RWPE2 (cell line): ENCODE measurements at regions not wholly inside any gene's neighbourhood (a gene's known extent, or its start where the extent isn't known, plus 50 kb on each side); places are given as distances from the start of the nearest gene placed in this dataset.
"Not testable (repeated sequence)": the region's sequence is repeated elsewhere in the genome, so short reads cannot be mapped to it uniquely, and the experiment has no call there.

ENCODE experiments used
- ATAC-seq: fragments of 200-7000 bp; cut with Tn5 transposase; 3 replicates; pipeline ENCODE4 v1.9.1; 2021; ENCODE audit warnings: low read depth
- DNase-seq: peaks from one replicate; pipeline ENCODE4 v3.0.0-alpha.2; 2020; ENCODE audit warnings: low spot score
- H3K27ac ChIP-seq: fragments of 450-650 bp; 2 replicates; pipeline ENCODE4 v1.5.1; 2017; ENCODE audit warnings: mild to moderate bottlenecking; ENCODE audit not compliant: poor library complexity, severe bottlenecking
- H3K27me3 ChIP-seq: fragments of 250-450 bp; sonication (Bioruptor Pico); 2 replicates; pipeline ENCODE4 v1.5.1; 2021; ENCODE audit warnings: mild to moderate bottlenecking, moderate library complexity; ENCODE audit not compliant: insufficient read depth, poor library complexity, severe bottlenecking
- H3K36me3 ChIP-seq: fragments of 250-450 bp; sonication (Bioruptor Pico); 2 replicates; pipeline ENCODE4 v1.5.1; 2020; ENCODE audit warnings: low read depth, mild to moderate bottlenecking, moderate library complexity
- H3K4me1 ChIP-seq: fragments of 250-450 bp; sonication (Bioruptor Pico); 2 replicates; pipeline ENCODE4 v1.5.1; 2021; ENCODE audit warnings: mild to moderate bottlenecking, moderate library complexity; ENCODE audit not compliant: insufficient read depth, poor library complexity, severe bottlenecking
- H3K4me3 ChIP-seq: fragments of 250-450 bp; sonication (Bioruptor Pico); 2 replicates; pipeline ENCODE4 v1.5.1; 2021; ENCODE audit warnings: mild to moderate bottlenecking, moderate library complexity; ENCODE audit not compliant: severe bottlenecking
- H3K9me3 ChIP-seq: fragments of 250-450 bp; sonication (Bioruptor Pico); 2 replicates; pipeline ENCODE4 v1.5.1; 2021; ENCODE audit warnings: mild to moderate bottlenecking, moderate library complexity; ENCODE audit not compliant: severe bottlenecking
- TF ChIP-seq, protein P1 (sequence below): fragments of 450-650 bp; IDR thresholded peaks from one replicate; pipeline ENCODE4 v1.5.1; 2017; ENCODE audit warnings: mild to moderate bottlenecking, moderate library complexity; ENCODE audit not compliant: poor library complexity, severe bottlenecking

DNA sequence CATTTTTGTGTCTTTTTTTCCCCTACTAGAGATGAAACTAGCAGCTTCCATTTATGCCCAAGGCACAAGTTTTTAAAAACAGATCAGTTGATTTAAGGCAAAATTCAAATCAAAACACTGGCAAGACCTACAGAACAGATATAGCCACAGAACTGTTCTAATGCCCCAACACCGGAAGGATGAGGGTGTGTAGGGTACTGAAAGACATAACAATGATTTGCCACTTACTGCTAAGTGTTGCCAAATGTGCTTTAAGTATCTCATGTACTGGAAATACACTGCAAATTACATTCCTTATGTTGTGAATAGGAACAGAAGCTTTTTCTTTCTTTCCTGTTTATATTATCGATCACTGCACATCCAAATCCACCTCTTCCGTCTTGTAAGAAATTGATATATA, 189.0 kb downstream of the CETN3 start:
- TF ChIP-seq, protein P1, sequence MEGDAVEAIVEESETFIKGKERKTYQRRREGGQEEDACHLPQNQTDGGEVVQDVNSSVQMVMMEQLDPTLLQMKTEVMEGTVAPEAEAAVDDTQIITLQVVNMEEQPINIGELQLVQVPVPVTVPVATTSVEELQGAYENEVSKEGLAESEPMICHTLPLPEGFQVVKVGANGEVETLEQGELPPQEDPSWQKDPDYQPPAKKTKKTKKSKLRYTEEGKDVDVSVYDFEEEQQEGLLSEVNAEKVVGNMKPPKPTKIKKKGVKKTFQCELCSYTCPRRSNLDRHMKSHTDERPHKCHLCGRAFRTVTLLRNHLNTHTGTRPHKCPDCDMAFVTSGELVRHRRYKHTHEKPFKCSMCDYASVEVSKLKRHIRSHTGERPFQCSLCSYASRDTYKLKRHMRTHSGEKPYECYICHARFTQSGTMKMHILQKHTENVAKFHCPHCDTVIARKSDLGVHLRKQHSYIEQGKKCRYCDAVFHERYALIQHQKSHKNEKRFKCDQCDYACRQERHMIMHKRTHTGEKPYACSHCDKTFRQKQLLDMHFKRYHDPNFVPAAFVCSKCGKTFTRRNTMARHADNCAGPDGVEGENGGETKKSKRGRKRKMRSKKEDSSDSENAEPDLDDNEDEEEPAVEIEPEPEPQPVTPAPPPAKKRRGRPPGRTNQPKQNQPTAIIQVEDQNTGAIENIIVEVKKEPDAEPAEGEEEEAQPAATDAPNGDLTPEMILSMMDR = no peak
- Histone ChIP-seq H3K4me1 (peaks cover 3% of the 10 kb centered on the region), H3K9me3 (no peaks in the 10 kb centered on the region), H3K27ac (no peak overlapping the region), H3K27me3 (no peaks in the 10 kb centered on the region), H3K4me3 (no peak overlapping the region), H3K36me3 (no peaks in the 10 kb centered on the region)
- ATAC-seq (no peak), DNase-seq (no peak)

DNA sequence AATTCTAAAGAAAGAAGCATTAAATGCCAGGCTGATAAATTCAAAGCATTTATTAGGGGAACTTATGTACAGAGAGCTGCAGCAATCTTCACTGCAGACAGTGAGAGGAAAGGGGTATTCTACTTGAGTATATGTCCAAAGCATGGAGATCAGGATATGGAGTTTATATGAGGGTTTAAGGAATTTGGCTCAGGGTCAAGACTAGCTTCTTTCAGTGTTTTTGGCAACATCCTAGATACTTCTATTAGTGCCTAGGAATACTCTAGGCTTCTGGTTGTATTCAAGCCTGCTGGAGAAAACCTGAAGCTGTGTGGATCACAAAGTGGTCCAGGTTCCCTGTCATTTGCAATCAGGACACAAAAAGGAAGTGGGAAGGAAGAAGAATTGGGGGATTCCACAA, 194.6 kb downstream of the CETN3 start:
- Histone ChIP-seq H3K9me3 (no peaks in the 10 kb centered on the region), H3K27ac (no peak overlapping the region), H3K36me3 (no peaks in the 10 kb centered on the region), H3K27me3 (no peaks in the 10 kb centered on the region), H3K4me1 (no peaks in the 10 kb centered on the region), H3K4me3 (no peak overlapping the region)
- ATAC-seq (no peak), DNase-seq (no peak)
- TF ChIP-seq, protein P1 = no peak

DNA sequence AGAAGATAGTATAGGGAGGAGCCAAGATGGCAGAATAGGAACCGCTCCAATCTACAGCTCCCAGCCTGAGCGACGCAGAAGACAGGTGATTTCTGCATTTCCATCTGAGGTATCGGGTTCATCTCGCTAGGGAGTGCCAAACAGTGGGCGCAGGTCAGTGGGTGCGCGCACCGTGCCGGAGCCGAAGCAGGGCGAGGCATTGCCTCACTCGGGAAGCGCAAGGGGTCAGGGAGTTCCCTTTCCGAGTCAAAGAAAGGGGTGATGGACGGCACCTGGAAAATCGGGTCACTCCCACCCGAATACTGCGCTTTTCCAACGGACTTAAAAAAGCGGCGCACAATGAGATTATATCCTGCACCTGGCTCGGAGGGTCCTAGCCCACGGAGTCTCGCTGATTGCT, 201.2 kb downstream of the CETN3 start:
- DNase-seq, H3K27me3 ChIP-seq, H3K4me3 ChIP-seq, ATAC-seq, H3K4me1 ChIP-seq, H3K9me3 ChIP-seq, H3K36me3 ChIP-seq, H3K27ac ChIP-seq: not testable (repeated sequence)

DNA sequence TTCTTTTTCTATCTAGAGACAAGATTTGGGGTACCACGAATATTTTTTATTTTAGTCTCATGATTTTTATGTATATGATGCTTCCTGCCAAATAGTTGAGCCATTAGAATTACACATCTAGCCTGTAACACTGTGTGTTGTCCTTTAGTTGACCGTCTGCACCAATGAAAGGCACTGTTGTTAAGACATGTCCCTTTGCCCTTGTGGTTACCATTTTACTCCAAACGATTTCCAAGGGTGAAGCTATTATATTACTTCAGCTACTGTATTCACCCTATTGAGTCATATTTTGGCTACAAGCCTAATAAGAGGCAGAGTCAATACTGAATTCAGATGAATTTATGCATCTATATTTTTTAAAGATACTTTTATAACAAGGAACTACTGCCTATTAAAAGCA, 207.6 kb downstream of the CETN3 start:
- peaks cover 6% of the 10 kb centered on the region for H3K9me3 ChIP-seq
- no peak overlapping the region for H3K27ac ChIP-seq
- ATAC-seq (peak; percentile 95), DNase-seq (no peak)
- peaks cover 4% of the 10 kb centered on the region for H3K27me3 ChIP-seq
- H3K4me1 ChIP-seq = peaks cover 17% of the 10 kb centered on the region
- TF ChIP-seq, protein P1 = no peak
- no peaks in the 10 kb centered on the region for H3K36me3 ChIP-seq
- H3K4me3 ChIP-seq = no peak overlapping the region

DNA sequence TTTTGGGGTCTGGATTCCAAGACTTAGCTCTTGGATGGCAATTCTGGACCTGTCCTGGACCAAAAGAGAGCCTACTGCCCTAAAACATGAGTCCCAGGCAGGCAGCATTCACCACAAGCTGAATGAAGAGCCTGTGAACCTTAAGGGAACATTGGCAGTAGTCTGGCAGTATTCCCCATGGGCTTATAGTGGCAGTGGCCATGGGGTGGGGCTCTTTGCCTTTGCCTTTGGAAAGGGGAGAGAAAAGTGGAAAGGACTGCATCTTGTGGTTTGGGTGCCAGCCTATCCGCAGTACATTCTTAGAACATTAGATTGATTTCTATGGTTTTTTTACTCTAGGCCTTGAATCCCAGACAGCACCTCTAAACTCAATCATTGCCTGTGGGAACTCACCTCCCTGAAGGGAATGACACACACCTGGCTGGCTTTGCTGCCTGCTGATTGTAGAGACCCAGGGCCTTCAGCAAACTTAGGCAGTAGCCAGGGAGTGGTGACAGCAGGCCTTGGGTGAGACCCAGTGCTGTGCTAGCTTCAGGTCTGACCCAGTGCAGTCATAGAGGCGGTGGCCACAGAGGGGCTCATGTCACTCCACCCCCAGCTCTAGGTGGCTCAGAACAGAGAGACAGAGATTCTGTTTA, 216.3 kb downstream of the CETN3 start:
- Histone ChIP-seq H3K27ac (no peak overlapping the region), H3K9me3 (peaks cover 9% of the 10 kb centered on the region), H3K36me3 (no peaks in the 10 kb centered on the region), H3K27me3 (no peaks in the 10 kb centered on the region), H3K4me1 (no peaks in the 10 kb centered on the region), H3K4me3 (no peak overlapping the region)
- ATAC-seq (no peak), DNase-seq (no peak)
- TF ChIP-seq, protein P1 = no peak
